HEK293 (cell line): ENCODE measurements at regions not wholly inside any gene's neighbourhood (a gene's known extent, or its start where the extent isn't known, plus 50 kb on each side); places are given as distances from the start of the nearest gene placed in this dataset.

Source experiments
- SCRT2 ChIP-seq: fragments of 450-650 bp; formaldehyde crosslinking; IDR thresholded peaks from 2 replicates; pipeline ENCODE4 v1.5.1; 2016; ENCODE audit warnings: missing biosample characterization, missing genetic modification characterization
- ZBTB8A ChIP-seq: fragments of 450-650 bp; formaldehyde crosslinking; IDR thresholded peaks from 2 replicates; pipeline ENCODE4 v1.5.1; 2016; ENCODE audit warnings: missing biosample characterization, missing genetic modification characterization
- ZNF138 ChIP-seq: fragments of 450-650 bp; formaldehyde crosslinking; IDR thresholded peaks from 2 replicates; pipeline ENCODE4 v1.5.1; 2016; ENCODE audit warnings: missing biosample characterization, missing genetic modification characterization, borderline replicate concordance
- ZNF155 ChIP-seq: fragments of 450-650 bp; formaldehyde crosslinking; IDR thresholded peaks from 2 replicates; pipeline ENCODE4 v1.5.1; 2016; ENCODE audit warnings: missing biosample characterization, missing genetic modification characterization
- ZNF521 ChIP-seq: fragments of 450-650 bp; formaldehyde crosslinking; IDR thresholded peaks from 2 replicates; pipeline ENCODE4 v1.5.1; 2017; ENCODE audit warnings: missing biosample characterization, mild to moderate bottlenecking, missing genetic modification characterization
- ZNF544 ChIP-seq: fragments of 450-650 bp; formaldehyde crosslinking; IDR thresholded peaks from 2 replicates; pipeline ENCODE4 v1.5.0; 2017; ENCODE audit warnings: missing biosample characterization, missing genetic modification characterization
- ZNF548 ChIP-seq: fragments of 450-650 bp; formaldehyde crosslinking; IDR thresholded peaks from 2 replicates; pipeline ENCODE4 v1.5.1; 2016; ENCODE audit warnings: missing biosample characterization, missing genetic modification characterization
- ZNF561 ChIP-seq: fragments of 450-650 bp; IDR thresholded peaks from 2 replicates; pipeline ENCODE4 v1.5.1; 2018; ENCODE audit warnings: missing biosample characterization, missing genetic modification characterization, borderline replicate concordance
- ZNF571 ChIP-seq: fragments of 450-650 bp; formaldehyde crosslinking; IDR thresholded peaks from 2 replicates; pipeline ENCODE4 v1.5.0; 2017; ENCODE audit warnings: missing biosample characterization, missing genetic modification characterization
- ZNF664 ChIP-seq: fragments of 450-650 bp; formaldehyde crosslinking; IDR thresholded peaks from 2 replicates; pipeline ENCODE4 v1.5.1; 2016; ENCODE audit warnings: missing biosample characterization, missing genetic modification characterization
- ZSCAN16 ChIP-seq: fragments of 450-650 bp; formaldehyde crosslinking; IDR thresholded peaks from 2 replicates; pipeline ENCODE4 v1.5.1; 2016; ENCODE audit warnings: missing biosample characterization, missing genetic modification characterization
- TF ChIP-seq, protein P1 (sequence below): fragments of 450-650 bp; formaldehyde crosslinking; IDR thresholded peaks from 2 replicates; pipeline ENCODE4 v1.5.1; 2016; ENCODE audit warnings: missing biosample characterization, missing genetic modification characterization
- TF ChIP-seq, protein P2 (sequence below): fragments of 450-650 bp; formaldehyde crosslinking; IDR thresholded peaks from 2 replicates; pipeline ENCODE4 v1.5.1; 2017; ENCODE audit warnings: missing biosample characterization, missing genetic modification characterization
- TF ChIP-seq, protein P3 (sequence below): fragments of 450-650 bp; formaldehyde crosslinking; IDR thresholded peaks from 2 replicates; pipeline ENCODE4 v1.5.1; 2016; ENCODE audit warnings: missing biosample characterization, missing genetic modification characterization, borderline replicate concordance
- TF ChIP-seq, protein P4 (sequence below): fragments of 450-650 bp; formaldehyde crosslinking; IDR thresholded peaks from 2 replicates; pipeline ENCODE4 v1.5.1; 2016; ENCODE audit warnings: missing biosample characterization, missing genetic modification characterization
- TF ChIP-seq, protein P5 (sequence below): fragments of 450-650 bp; IDR thresholded peaks from 2 replicates; pipeline ENCODE4 v1.5.1; 2018; ENCODE audit warnings: missing biosample characterization, mild to moderate bottlenecking, missing genetic modification characterization
- TF ChIP-seq, protein P6 (sequence below): fragments of 450-650 bp; formaldehyde crosslinking; IDR thresholded peaks from 2 replicates; pipeline ENCODE4 v1.5.1; 2016; ENCODE audit warnings: missing biosample characterization, missing genetic modification characterization
- TF ChIP-seq, protein P7 (sequence below): fragments of 450-650 bp; formaldehyde crosslinking; IDR thresholded peaks from 2 replicates; pipeline ENCODE4 v1.5.1; 2017; ENCODE audit warnings: missing biosample characterization, missing genetic modification characterization

DNA sequence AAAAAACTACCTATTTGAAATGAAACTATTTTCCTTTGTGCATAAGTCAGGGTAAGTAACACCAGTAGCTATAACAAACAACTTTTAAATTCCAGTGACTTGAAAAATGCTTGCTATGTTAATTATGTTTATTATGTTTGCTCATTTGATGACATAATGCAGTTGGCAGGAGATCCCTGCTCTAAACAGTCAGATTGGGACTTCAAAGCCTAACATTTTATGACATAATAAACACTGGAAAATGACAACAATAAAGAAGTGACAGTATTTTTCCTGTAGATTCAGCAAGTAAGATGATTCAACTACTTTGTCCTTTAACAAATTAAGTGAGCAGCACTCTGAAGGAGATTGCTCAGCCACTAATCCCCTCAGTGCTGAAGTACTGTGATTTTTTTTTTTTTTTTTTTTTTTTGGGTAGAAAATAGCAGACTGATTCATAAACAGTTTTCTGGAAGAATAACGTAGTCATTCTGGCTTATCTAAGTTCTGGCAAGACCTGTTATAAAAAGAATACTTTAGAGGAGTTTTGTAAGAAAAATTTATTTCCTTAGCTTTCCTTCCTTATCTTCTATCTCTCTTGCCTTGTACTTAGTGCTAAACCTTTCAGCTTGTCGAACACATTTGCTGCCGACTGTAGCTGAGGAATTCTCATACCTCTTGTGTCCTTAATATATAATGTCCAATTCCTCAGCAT lies 207.2 kb downstream of the PTGER3 start (continued):
- TF ChIP-seq SCRT2 (tag by site-specific recombination): no peak
- no peak for TF ChIP-seq ZNF521 (tag by site-specific recombination)
- TF ChIP-seq, protein P1, sequence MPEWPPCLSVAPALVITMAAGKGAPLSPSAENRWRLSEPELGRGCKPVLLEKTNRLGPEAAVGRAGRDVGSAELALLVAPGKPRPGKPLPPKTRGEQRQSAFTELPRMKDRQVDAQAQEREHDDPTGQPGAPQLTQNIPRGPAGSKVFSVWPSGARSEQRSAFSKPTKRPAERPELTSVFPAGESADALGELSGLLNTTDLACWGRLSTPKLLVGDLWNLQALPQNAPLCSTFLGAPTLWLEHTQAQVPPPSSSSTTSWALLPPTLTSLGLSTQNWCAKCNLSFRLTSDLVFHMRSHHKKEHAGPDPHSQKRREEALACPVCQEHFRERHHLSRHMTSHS (tag by site-specific recombination): no peak
- TF ChIP-seq, protein P2, sequence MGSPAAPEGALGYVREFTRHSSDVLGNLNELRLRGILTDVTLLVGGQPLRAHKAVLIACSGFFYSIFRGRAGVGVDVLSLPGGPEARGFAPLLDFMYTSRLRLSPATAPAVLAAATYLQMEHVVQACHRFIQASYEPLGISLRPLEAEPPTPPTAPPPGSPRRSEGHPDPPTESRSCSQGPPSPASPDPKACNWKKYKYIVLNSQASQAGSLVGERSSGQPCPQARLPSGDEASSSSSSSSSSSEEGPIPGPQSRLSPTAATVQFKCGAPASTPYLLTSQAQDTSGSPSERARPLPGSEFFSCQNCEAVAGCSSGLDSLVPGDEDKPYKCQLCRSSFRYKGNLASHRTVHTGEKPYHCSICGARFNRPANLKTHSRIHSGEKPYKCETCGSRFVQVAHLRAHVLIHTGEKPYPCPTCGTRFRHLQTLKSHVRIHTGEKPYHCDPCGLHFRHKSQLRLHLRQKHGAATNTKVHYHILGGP: no peak
- no peak for TF ChIP-seq ZNF138 (tag by site-specific recombination)
- no peak for TF ChIP-seq ZNF548 (tag by site-specific recombination)
- TF ChIP-seq, protein P3, sequence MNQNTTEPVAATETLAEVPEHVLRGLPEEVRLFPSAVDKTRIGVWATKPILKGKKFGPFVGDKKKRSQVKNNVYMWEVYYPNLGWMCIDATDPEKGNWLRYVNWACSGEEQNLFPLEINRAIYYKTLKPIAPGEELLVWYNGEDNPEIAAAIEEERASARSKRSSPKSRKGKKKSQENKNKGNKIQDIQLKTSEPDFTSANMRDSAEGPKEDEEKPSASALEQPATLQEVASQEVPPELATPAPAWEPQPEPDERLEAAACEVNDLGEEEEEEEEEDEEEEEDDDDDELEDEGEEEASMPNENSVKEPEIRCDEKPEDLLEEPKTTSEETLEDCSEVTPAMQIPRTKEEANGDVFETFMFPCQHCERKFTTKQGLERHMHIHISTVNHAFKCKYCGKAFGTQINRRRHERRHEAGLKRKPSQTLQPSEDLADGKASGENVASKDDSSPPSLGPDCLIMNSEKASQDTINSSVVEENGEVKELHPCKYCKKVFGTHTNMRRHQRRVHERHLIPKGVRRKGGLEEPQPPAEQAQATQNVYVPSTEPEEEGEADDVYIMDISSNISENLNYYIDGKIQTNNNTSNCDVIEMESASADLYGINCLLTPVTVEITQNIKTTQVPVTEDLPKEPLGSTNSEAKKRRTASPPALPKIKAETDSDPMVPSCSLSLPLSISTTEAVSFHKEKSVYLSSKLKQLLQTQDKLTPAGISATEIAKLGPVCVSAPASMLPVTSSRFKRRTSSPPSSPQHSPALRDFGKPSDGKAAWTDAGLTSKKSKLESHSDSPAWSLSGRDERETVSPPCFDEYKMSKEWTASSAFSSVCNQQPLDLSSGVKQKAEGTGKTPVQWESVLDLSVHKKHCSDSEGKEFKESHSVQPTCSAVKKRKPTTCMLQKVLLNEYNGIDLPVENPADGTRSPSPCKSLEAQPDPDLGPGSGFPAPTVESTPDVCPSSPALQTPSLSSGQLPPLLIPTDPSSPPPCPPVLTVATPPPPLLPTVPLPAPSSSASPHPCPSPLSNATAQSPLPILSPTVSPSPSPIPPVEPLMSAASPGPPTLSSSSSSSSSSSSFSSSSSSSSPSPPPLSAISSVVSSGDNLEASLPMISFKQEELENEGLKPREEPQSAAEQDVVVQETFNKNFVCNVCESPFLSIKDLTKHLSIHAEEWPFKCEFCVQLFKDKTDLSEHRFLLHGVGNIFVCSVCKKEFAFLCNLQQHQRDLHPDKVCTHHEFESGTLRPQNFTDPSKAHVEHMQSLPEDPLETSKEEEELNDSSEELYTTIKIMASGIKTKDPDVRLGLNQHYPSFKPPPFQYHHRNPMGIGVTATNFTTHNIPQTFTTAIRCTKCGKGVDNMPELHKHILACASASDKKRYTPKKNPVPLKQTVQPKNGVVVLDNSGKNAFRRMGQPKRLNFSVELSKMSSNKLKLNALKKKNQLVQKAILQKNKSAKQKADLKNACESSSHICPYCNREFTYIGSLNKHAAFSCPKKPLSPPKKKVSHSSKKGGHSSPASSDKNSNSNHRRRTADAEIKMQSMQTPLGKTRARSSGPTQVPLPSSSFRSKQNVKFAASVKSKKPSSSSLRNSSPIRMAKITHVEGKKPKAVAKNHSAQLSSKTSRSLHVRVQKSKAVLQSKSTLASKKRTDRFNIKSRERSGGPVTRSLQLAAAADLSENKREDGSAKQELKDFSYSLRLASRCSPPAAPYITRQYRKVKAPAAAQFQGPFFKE (tag by site-specific recombination): no peak
- TF ChIP-seq ZBTB8A (tag by site-specific recombination): no peak
- TF ChIP-seq, protein P4, sequence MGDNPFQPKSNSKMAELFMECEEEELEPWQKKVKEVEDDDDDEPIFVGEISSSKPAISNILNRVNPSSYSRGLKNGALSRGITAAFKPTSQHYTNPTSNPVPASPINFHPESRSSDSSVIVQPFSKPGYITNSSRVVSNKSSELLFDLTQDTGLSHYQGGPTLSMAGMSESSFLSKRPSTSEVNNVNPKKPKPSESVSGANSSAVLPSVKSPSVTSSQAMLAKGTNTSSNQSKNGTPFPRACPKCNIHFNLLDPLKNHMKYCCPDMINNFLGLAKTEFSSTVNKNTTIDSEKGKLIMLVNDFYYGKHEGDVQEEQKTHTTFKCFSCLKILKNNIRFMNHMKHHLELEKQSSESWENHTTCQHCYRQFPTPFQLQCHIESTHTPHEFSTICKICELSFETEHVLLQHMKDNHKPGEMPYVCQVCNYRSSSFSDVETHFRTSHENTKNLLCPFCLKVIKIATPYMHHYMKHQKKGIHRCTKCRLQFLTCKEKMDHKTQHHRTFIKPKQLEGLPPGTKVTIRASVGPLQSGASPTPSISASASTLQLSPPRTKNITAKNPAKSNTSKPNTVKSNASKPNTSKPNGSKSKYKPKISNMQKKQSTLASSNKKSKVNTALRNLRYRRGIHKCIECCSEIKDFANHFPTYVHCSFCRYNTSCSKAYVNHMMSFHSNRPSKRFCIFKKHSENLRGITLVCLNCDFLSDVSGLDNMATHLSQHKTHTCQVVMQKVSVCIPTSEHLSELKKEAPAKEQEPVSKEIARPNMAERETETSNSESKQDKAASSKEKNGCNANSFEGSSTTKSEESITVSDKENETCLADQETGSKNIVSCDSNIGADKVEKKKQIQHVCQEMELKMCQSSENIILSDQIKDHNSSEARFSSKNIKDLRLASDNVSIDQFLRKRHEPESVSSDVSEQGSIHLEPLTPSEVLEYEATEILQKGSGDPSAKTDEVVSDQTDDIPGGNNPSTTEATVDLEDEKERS: no peak
- no peak for TF ChIP-seq ZNF544 (tag by site-specific recombination)
- TF ChIP-seq ZNF664 (tag by site-specific recombination): no peak
- TF ChIP-seq, protein P5, sequence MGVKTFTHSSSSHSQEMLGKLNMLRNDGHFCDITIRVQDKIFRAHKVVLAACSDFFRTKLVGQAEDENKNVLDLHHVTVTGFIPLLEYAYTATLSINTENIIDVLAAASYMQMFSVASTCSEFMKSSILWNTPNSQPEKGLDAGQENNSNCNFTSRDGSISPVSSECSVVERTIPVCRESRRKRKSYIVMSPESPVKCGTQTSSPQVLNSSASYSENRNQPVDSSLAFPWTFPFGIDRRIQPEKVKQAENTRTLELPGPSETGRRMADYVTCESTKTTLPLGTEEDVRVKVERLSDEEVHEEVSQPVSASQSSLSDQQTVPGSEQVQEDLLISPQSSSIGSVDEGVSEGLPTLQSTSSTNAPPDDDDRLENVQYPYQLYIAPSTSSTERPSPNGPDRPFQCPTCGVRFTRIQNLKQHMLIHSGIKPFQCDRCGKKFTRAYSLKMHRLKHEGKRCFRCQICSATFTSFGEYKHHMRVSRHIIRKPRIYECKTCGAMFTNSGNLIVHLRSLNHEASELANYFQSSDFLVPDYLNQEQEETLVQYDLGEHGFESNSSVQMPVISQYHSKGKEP (tag by site-specific recombination): no peak
- TF ChIP-seq, protein P6, sequence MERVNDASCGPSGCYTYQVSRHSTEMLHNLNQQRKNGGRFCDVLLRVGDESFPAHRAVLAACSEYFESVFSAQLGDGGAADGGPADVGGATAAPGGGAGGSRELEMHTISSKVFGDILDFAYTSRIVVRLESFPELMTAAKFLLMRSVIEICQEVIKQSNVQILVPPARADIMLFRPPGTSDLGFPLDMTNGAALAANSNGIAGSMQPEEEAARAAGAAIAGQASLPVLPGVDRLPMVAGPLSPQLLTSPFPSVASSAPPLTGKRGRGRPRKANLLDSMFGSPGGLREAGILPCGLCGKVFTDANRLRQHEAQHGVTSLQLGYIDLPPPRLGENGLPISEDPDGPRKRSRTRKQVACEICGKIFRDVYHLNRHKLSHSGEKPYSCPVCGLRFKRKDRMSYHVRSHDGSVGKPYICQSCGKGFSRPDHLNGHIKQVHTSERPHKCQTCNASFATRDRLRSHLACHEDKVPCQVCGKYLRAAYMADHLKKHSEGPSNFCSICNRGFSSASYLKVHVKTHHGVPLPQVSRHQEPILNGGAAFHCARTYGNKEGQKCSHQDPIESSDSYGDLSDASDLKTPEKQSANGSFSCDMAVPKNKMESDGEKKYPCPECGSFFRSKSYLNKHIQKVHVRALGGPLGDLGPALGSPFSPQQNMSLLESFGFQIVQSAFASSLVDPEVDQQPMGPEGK: no peak
- TF ChIP-seq ZNF155 (tag by site-specific recombination): no peak
- TF ChIP-seq ZNF571 (tag by site-specific recombination): no peak
- no peak for TF ChIP-seq ZNF561 (tag by site-specific recombination)
- TF ChIP-seq, protein P7, sequence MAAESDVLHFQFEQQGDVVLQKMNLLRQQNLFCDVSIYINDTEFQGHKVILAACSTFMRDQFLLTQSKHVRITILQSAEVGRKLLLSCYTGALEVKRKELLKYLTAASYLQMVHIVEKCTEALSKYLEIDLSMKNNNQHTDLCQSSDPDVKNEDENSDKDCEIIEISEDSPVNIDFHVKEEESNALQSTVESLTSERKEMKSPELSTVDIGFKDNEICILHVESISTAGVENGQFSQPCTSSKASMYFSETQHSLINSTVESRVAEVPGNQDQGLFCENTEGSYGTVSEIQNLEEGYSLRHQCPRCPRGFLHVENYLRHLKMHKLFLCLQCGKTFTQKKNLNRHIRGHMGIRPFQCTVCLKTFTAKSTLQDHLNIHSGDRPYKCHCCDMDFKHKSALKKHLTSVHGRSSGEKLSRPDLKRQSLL (tag by site-specific recombination): no peak
- TF ChIP-seq ZSCAN16 (tag by site-specific recombination): no peak
